GM20000 (cell line): ENCODE measurements at regions not wholly inside any gene's neighbourhood (a gene's known extent, or its start where the extent isn't known, plus 50 kb on each side); places are given as distances from the start of the nearest gene placed in this dataset.

Experiments used
- DNase-seq: peaks from one replicate; pipeline ENCODE4 v3.0.0; 2012; ENCODE audit warnings: low spot score
- CTCF ChIP-seq: IDR thresholded peaks from 2 replicates; pipeline ENCODE4 v1.5.1; 2012; ENCODE audit warnings: mild to moderate bottlenecking, control low read depth; ENCODE audit errors: extremely low read depth, missing control alignments

- TF ChIP-seq CTCF = no peak
Observed at GRCh38 chr4:65968831-65969558, 298.7 kb upstream of the EPHA5 start.

GRCh38 chr4:65960751-65961150 is 290.5 kb upstream of the EPHA5 start:
- no peak for DNase-seq
- TF ChIP-seq CTCF = no peak

More at GRCh38 chr4:65968831-65969558, 298.7 kb upstream of the EPHA5 start:
- DNase-seq = no peak

DNA sequence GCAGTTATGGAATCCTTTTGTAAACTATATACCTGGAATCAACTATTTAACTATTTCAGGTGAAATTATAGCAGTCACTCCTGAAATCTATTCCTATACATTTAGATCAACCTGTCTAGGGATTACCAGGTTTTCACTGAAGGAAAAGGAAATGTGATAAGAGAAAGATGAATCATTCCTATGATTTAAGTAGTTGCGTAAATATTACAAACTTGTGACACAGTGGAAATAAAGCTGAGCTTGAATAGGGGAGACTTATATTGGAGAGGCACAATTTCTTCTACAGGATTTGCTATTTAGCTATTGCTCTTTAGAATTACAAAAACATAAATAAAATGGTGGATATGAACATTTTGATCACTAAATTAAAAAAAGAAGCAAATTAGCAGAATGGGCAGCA is 284.1 kb upstream of the EPHA5 start:
- TF ChIP-seq CTCF = no peak
- no peak for DNase-seq

GRCh38 chr4:65951177-65951576 is 280.9 kb upstream of the EPHA5 start:
- no peak for TF ChIP-seq CTCF
- DNase-seq = no peak

DNA sequence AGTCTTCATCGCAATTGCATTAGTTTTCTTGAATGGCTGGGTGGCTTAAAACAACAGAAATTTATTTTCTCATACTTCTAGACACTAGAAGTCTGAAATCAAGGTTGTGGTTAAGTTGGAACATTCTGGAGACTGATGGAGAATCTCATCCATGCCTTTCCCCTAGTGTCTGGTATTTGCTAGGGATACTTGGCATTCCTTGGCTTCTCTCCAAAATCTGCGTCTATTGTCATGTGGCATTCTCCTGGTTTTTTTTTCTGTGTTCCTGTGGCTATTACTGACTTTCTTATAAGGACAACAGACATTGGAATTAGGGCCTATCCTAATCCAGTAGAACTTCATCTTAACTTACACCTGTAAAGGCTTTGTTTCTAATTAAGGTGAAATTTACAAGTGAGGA is 272.8 kb upstream of the EPHA5 start:
- TF ChIP-seq CTCF = no peak
- DNase-seq = no peak

GRCh38 chr4:65924843-65925242 is 254.6 kb upstream of the EPHA5 start:
- DNase-seq = no peak
- no peak for TF ChIP-seq CTCF

DNA sequence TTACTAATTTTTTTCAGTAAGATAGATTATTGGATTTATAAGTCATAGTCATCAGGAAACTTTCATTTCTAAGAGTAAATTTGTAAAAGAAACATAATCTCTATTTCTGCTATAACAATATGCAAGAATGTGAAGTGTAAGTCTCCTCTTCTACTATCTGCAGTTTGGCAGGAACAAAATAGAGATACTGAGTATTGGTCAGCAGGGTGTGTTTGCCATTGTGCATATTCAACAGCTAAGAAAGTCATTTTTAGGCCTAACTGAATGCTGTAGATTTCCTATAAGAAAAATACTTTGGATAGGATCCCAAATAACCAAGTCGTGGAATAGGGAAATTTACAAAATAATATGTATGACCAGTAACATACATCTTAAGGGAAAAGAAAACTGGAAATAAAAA is 253.3 kb upstream of the EPHA5 start:
- DNase-seq = no peak
- no peak for TF ChIP-seq CTCF
